Middle frontal gyrus (tissue), 1 donor: ENCODE measurements at regions not wholly inside any gene's neighbourhood (a gene's known extent, or its start where the extent isn't known, plus 50 kb on each side); places are given as distances from the start of the nearest gene placed in this dataset.
"Not testable (repeated sequence)": the region's sequence is repeated elsewhere in the genome, so short reads cannot be mapped to it uniquely, and the experiment has no call there.

Experiments used
- DNase-seq: peaks from one replicate; pipeline ENCODE4 v3.0.0-alpha.2; 2015; ENCODE audit warnings: low spot score; ENCODE audit errors: extremely low spot score

GRCh38 chrX:97850911-97851310, 967.2 kb downstream of the RPA4 start:
- DNase-seq: no peak

- peak; percentile 25 for DNase-seq
Measured at GRCh38 chrX:97854086-97854485, 970.4 kb downstream of the RPA4 start.

- DNase-seq: no peak
Measured at GRCh38 chrX:97858592-97858991, 974.9 kb downstream of the RPA4 start.

GRCh38 chrX:97860226-97860625, 976.5 kb downstream of the RPA4 start:
- no peak for DNase-seq

- no peak for DNase-seq
Measured at GRCh38 chrX:97863261-97863660, 979.6 kb downstream of the RPA4 start.

- DNase-seq: no peak
Measured at GRCh38 chrX:97867266-97867665, 983.6 kb downstream of the RPA4 start.

GRCh38 chrX:97876697-97877407, 993.1 kb downstream of the RPA4 start:
- DNase-seq: no peak

GRCh38 chrX:97882306-97882705, 998.6 kb downstream of the RPA4 start:
- no peak for DNase-seq

- DNase-seq: no peak
Measured at GRCh38 chrX:97895751-97896150, 1012.0 kb downstream of the RPA4 start.

GRCh38 chrX:97897998-97898397, 1014.3 kb downstream of the RPA4 start:
- no peak for DNase-seq

- no peak for DNase-seq
Measured at GRCh38 chrX:97898798-97899197, 1015.1 kb downstream of the RPA4 start.

GRCh38 chrX:97907791-97908190, 1024.1 kb downstream of the RPA4 start:
- no peak for DNase-seq

GRCh38 chrX:97909245-97909644, 1025.5 kb downstream of the RPA4 start:
- DNase-seq: no peak

GRCh38 chrX:97915390-97915789, 1031.7 kb downstream of the RPA4 start:
- not testable (repeated sequence) for DNase-seq

GRCh38 chrX:97921223-97921622, 1037.5 kb downstream of the RPA4 start:
- DNase-seq: not testable (repeated sequence)

GRCh38 chrX:97931586-97931985, 1047.9 kb downstream of the RPA4 start:
- DNase-seq: no peak

GRCh38 chrX:97936296-97936695, 1052.6 kb downstream of the RPA4 start:
- no peak for DNase-seq

- DNase-seq: no peak
Measured at GRCh38 chrX:97938706-97939105, 1055.0 kb downstream of the RPA4 start.

- no peak for DNase-seq
Measured at GRCh38 chrX:97968376-97969163, 1084.9 kb downstream of the RPA4 start.

GRCh38 chrX:97984641-97985040, 1100.9 kb downstream of the RPA4 start:
- no peak for DNase-seq

- no peak for DNase-seq
Measured at GRCh38 chrX:97985096-97985495, 1101.4 kb downstream of the RPA4 start.

- no peak for DNase-seq
Measured at GRCh38 chrX:97987979-97988378, 1104.3 kb downstream of the RPA4 start.

GRCh38 chrX:97995834-97996233, 1112.1 kb downstream of the RPA4 start:
- DNase-seq: no peak
